Activated CD4-positive, alpha-beta T cell treated with anti-CD3 and anti-CD28 coated beads, Interleukin-2, amount 10 ng/mL, durations not matched to agents 24 days and 14 days (primary cell): ENCODE measurements at regions not wholly inside any gene's neighbourhood (a gene's known extent, or its start where the extent isn't known, plus 50 kb on each side); places are given as distances from the start of the nearest gene placed in this dataset.

Experiments
- DNase-seq: peaks from one replicate; pipeline ENCODE4 v3.0.0; 2022
- H3K27ac Mint-ChIP-seq: one replicate; pipeline ENCODE4 v1.8.0; 2022; ENCODE audit warnings: mild to moderate bottlenecking, mixed read lengths
- H3K27me3 Mint-ChIP-seq: one replicate; pipeline ENCODE4 v1.8.0; 2022; ENCODE audit warnings: mixed read lengths
- H3K36me3 Mint-ChIP-seq: one replicate; pipeline ENCODE4 v1.8.0; 2022; ENCODE audit warnings: low read depth, mild to moderate bottlenecking, mixed read lengths
- H3K4me1 Mint-ChIP-seq: one replicate; pipeline ENCODE4 v1.8.0; 2021; ENCODE audit warnings: mixed read lengths
- H3K4me3 Mint-ChIP-seq: one replicate; pipeline ENCODE4 v1.8.0; 2022; ENCODE audit warnings: mild to moderate bottlenecking, moderate library complexity, mixed read lengths
- H3K9me3 Mint-ChIP-seq: one replicate; pipeline ENCODE4 v1.8.0; 2021; ENCODE audit warnings: mixed read lengths
- intact Hi-C: fragments of 100-400 bp; cut with micrococcal nuclease; formaldehyde crosslinking; loops from one replicate; pipeline ENCODE4 v1.15.1; 2023

- Mint-ChIP-seq H3K27me3 (no peaks in the 10 kb centered on the region), H3K9me3 (peaks cover 4% of the 10 kb centered on the region), H3K36me3 (no peaks in the 10 kb centered on the region), H3K4me3 (no peak overlapping the region), H3K4me1 (peaks cover 11% of the 10 kb centered on the region), H3K27ac (no peak overlapping the region)
- intact Hi-C loops = no loop called here
- DNase-seq = no peak
Measured at GRCh38 chrX:13266641-13267345, 53.1 kb downstream of the ATXN3L start.

GRCh38 chrX:13265549-13266132 is 54.2 kb downstream of the ATXN3L start:
- DNase-seq = no peak
- Mint-ChIP-seq H3K4me3 (no peak overlapping the region), H3K36me3 (no peaks in the 10 kb centered on the region), H3K4me1 (peaks cover 11% of the 10 kb centered on the region), H3K27ac (no peak overlapping the region), H3K9me3 (peaks cover 4% of the 10 kb centered on the region), H3K27me3 (no peaks in the 10 kb centered on the region)
- intact Hi-C loops = no loop called here

GRCh38 chrX:13265111-13265510 is 54.7 kb downstream of the ATXN3L start:
- intact Hi-C loops = no loop called here
- H3K9me3 Mint-ChIP-seq = peaks cover 8% of the 10 kb centered on the region

DNA sequence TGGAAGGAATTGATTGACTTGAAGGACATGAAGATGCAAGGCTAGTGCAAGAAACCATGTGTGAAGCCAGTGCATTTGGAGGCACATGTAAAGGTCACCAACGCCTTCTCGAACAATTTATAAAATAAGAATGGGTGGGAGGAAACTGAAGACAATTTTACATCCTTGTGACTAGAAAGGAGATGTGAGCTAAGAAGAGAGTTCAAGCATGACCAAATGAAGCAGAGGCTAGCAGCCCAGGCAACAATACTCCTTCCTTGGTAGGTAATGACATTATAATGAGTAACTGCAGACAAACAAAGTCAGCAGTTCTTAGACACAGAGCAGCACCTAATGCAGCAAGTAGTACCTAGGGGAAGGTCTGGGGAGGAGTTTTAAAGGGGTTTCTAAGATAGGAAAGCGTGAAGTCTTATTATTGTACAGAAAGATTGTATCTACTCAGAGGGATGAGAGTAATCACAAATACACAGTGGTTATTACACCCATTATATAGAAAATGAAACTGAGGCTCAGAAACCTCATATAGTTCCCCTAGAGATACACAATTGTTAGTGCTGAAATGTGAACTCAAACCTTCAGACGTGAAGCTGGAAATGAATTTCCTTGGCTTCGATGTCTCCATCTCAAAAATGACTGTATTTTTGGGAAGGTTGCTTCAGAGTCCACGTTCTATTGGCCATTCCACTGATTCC is 56.1 kb downstream of the ATXN3L start:
- H3K4me3 Mint-ChIP-seq = no peak overlapping the region
- no peak for DNase-seq
- H3K9me3 Mint-ChIP-seq = peaks cover 8% of the 10 kb centered on the region
- H3K36me3 Mint-ChIP-seq = no peaks in the 10 kb centered on the region
- H3K27me3 Mint-ChIP-seq = no peaks in the 10 kb centered on the region
- intact Hi-C loops = no loop called here
- H3K4me1 Mint-ChIP-seq = peaks cover 11% of the 10 kb centered on the region
- H3K27ac Mint-ChIP-seq = peak overlapping the region; percentile 49

More at GRCh38 chrX:13265111-13265510, 54.7 kb downstream of the ATXN3L start:
- H3K36me3 Mint-ChIP-seq = no peaks in the 10 kb centered on the region
- no peak overlapping the region for H3K4me3 Mint-ChIP-seq
- H3K27ac Mint-ChIP-seq = no peak overlapping the region
- H3K27me3 Mint-ChIP-seq = no peaks in the 10 kb centered on the region
- H3K4me1 Mint-ChIP-seq = peaks cover 11% of the 10 kb centered on the region
- DNase-seq = no peak

DNA sequence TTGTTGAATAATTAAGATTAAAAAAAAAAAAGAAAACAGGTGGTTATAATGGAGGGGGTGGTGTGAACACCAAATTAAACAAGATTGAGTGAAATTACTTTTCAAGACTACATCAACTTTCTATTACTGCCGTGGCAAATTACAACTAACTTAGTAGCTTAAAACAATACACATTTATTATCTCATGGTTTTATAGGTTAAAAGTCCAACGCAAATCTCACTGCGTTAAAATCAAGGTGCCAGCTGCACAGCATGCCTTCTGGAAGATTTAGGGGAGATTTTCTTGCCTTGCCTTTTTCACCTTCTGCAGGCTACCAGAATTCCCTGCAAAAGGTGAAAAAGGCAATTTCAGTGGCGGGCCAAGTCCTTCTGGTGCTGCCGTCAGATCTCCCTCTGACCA is 58.5 kb downstream of the ATXN3L start:
- no peaks in the 10 kb centered on the region for H3K36me3 Mint-ChIP-seq
- intact Hi-C loops = no loop called here
- H3K27ac Mint-ChIP-seq = no peak overlapping the region
- DNase-seq = no peak
- H3K9me3 Mint-ChIP-seq = peaks cover 8% of the 10 kb centered on the region
- no peak overlapping the region for H3K4me3 Mint-ChIP-seq
- no peaks in the 10 kb centered on the region for H3K27me3 Mint-ChIP-seq
- peaks cover 22% of the 10 kb centered on the region for H3K4me1 Mint-ChIP-seq

DNA sequence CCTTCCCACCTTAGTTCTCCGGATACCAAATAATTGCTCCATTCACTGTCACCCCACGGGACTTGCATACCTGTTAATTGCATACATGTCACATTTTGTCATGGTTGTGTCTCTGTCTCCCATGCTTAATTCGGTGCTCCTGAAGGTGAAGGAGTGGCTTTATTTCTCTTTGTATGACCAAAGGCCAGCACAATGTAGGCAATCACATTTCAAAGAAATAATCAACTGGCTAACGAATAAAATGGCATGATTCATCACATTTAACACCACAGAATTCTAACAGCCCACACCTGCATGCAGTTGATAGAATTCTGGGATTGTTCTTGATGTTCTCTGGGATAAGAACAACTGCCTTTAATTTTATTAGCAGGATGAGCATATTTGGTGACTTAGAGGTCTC is 59.3 kb downstream of the ATXN3L start:
- intact Hi-C loops = no loop called here
- Mint-ChIP-seq H3K4me1 (peaks cover 27% of the 10 kb centered on the region), H3K27me3 (no peaks in the 10 kb centered on the region), H3K9me3 (peaks cover 8% of the 10 kb centered on the region), H3K36me3 (peaks cover 3% of the 10 kb centered on the region), H3K27ac (no peak overlapping the region), H3K4me3 (no peak overlapping the region)
- no peak for DNase-seq

DNA sequence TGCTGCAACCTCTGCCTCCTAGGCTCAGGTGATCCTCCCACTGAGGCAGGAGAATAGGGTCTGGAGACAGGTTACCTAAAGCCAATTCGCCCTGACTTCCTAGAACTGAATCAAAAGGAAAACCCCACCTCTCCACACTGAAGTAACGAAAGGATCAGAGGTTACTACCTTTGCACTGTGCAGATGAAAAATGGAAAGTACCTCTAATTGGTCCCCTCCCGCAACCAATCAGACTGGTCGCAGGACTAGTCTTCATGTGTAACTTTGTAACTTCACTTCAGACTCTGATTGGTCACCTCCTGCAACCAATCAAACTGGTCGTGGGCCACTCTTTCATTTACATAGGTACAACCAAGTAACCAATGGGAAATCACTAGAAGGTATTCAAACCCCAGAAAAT is 61.1 kb downstream of the ATXN3L start:
- intact Hi-C loops = loop anchor here (5.0 kb wide), 4 partner anchors 91 to 229 kb away; no protein-coding TSS in a partner anchor

GRCh38 chrX:13258052-13258444 is 61.8 kb downstream of the ATXN3L start:
- DNase-seq = no peak
- no peak overlapping the region for H3K27ac Mint-ChIP-seq
- no peak overlapping the region for H3K4me3 Mint-ChIP-seq
- H3K27me3 Mint-ChIP-seq = no peaks in the 10 kb centered on the region
- H3K36me3 Mint-ChIP-seq = peaks cover 8% of the 10 kb centered on the region
- intact Hi-C loops = loop anchor here (5.0 kb wide), 4 partner anchors 91 to 229 kb away; no protein-coding TSS in a partner anchor
- H3K9me3 Mint-ChIP-seq = peaks cover 7% of the 10 kb centered on the region
- H3K4me1 Mint-ChIP-seq = peaks cover 39% of the 10 kb centered on the region

More for the DNA sequence above, 61.1 kb downstream of the ATXN3L start:
- Mint-ChIP-seq H3K4me3 (no peak overlapping the region), H3K36me3 (peaks cover 3% of the 10 kb centered on the region), H3K9me3 (peaks cover 7% of the 10 kb centered on the region), H3K4me1 (peaks cover 38% of the 10 kb centered on the region), H3K27ac (no peak overlapping the region), H3K27me3 (no peaks in the 10 kb centered on the region)
- DNase-seq = no peak

DNA sequence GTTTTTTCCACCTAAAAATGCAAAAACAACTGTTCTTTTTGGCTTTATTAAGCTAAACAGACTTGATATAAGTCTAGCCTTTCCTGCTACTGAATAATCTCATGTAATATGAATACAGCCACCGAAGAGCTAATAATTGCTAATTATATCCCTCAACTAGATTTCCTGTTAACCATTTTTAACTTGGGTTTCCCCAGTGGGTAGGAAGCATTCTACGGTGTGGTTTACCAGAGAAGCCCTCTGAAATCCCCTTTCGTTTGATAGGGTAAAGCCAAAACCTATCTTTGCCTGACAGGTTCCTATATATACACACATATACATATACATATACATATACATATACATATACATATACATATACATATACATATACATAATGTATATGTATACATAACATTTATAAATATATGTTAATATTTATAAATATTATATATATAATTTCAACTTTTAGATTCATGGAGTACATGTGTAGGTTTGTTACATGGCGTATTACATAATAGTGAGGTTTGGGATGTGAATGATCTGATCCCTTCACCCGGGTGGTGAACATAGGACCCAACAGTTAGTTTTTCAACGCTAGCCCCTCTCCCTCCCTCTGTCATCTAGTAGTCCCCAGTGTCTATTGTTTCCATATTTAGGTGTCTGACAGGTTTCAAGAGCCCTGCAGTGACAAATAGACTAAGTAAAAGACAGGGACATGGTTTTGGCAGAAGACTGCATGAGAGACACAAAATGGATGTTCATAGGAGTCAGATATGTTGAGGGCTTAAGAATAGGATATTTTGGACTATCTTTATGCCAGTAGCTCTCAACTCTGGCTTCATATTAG is 62.4 kb downstream of the ATXN3L start:
- H3K4me1 Mint-ChIP-seq = peaks cover 39% of the 10 kb centered on the region
- peaks cover 8% of the 10 kb centered on the region for H3K36me3 Mint-ChIP-seq
- H3K9me3 Mint-ChIP-seq = peaks cover 7% of the 10 kb centered on the region
- H3K27ac Mint-ChIP-seq = peak overlapping the region; percentile 53
- peak overlapping the region; percentile 40 for H3K4me3 Mint-ChIP-seq
- intact Hi-C loops = loop anchor here (1.0 to 5.0 kb wide), 5 partner anchors 90 to 310 kb away; no protein-coding TSS in a partner anchor
- peak; percentile 60 for DNase-seq
- H3K27me3 Mint-ChIP-seq = no peaks in the 10 kb centered on the region

DNA sequence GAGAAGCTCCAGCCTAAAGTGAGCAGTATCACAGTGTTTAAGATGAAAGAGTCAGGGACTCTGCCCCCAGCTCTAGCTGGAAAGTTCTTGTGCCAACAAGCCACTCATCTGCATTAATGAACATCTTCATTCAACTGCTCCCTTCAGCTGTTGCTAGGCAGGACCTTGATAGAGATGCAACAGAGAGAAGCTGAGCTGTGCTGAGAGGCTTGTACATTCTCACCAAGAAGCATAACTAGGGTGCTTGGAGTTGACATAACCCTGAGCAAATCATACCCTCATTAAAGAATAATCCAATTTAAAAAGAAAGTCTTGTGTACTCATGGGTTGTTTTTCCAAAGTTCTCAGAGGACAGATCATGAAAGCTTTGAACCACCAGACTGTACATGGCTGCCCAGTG is 63.2 kb downstream of the ATXN3L start:
- Mint-ChIP-seq H3K27ac (no peak overlapping the region), H3K9me3 (peaks cover 7% of the 10 kb centered on the region)

DNA sequence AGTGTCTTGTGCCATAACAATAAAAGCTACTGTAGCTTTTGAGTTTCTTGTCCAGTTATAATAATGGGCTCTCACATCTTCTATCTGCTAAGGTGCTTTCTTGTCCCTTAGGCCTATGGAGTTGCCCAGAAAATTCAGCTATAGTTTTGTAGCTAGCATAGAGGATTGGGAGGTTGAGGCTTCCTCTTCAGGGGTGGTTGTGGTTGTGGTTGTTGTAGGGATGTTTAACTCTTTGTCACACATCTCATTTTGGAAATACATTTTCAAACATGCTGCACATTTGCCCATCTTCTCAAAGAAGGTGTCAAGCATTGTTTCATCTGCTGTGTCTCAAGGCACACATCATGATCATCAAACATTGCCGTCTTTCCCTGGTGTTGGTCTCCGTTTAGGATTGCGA is 65.0 kb downstream of the ATXN3L start:
- intact Hi-C loops = loop anchor here (5.0 kb wide), 4 partner anchors 88 to 232 kb away; no protein-coding TSS in a partner anchor
- Mint-ChIP-seq H3K36me3 (peaks cover 10% of the 10 kb centered on the region), H3K9me3 (peaks cover 3% of the 10 kb centered on the region), H3K27me3 (no peaks in the 10 kb centered on the region), H3K27ac (peak overlapping the region; percentile 51), H3K4me1 (peaks cover 49% of the 10 kb centered on the region), H3K4me3 (no peak overlapping the region)
- peak; percentile 58 for DNase-seq

More for the DNA sequence above, 63.2 kb downstream of the ATXN3L start:
- no peak for DNase-seq
- no peak overlapping the region for H3K4me3 Mint-ChIP-seq
- H3K4me1 Mint-ChIP-seq = peaks cover 43% of the 10 kb centered on the region
- intact Hi-C loops = loop anchor here (1.0 to 5.0 kb wide), 5 partner anchors 89 to 309 kb away; no protein-coding TSS in a partner anchor
- peaks cover 10% of the 10 kb centered on the region for H3K36me3 Mint-ChIP-seq
- no peaks in the 10 kb centered on the region for H3K27me3 Mint-ChIP-seq

DNA sequence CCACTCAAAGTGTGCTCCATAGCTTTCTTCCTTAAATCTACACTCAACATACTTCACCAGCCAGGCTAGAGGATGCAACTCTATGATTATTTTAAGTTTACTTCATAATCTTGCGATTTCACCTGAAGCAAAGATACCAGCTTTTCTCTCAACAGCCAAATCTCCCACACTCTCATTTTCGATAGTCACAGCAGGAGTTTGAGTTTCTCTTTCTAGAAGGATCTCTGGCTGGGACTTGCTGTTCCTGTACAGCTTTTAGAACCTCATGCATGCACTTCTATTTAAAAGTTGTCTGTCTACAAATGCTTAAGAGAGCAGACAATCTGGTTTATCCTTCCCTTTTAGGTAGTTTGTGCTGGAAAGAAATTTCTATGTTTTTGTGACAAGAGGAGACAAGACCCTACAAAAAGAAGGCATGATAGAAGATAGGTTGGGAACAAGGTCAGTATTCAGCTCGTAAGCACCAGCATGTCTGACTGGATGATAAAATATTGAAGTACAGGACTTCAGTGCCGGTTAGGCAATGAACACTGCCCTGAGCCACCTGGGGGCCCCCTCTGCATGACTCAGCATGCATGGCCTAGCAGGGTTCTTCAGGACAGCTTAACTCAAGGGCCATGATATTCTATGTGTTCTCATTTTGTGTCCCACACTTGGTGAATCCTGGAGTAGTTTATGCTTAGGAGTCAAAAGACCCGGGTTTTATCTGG is 65.6 kb downstream of the ATXN3L start:
- H3K27me3 Mint-ChIP-seq = no peaks in the 10 kb centered on the region
- peaks cover 3% of the 10 kb centered on the region for H3K9me3 Mint-ChIP-seq
- peaks cover 10% of the 10 kb centered on the region for H3K36me3 Mint-ChIP-seq
- no peak for DNase-seq
- peaks cover 53% of the 10 kb centered on the region for H3K4me1 Mint-ChIP-seq
- intact Hi-C loops = no loop called here
- H3K27ac Mint-ChIP-seq = peak overlapping the region; percentile 70
- no peak overlapping the region for H3K4me3 Mint-ChIP-seq

DNA sequence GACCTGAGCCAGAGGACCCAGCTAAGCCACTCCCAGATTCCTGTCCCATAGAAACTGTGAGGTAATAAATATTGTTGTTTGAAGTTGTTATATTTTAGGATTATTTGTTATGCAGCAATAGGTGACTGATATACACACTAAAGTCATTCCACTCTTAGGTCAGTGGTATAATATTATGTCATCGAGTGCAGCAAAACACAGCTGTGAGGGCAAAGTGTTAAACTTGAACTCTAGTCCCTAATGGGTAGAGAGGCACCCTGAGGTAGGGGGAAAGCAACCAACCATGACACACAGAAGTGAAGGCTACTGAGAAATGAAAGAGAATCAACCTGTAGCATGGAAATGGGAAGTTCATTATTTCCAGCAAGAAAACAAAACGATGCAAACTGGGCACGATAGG is 66.6 kb downstream of the ATXN3L start:
- peaks cover 3% of the 10 kb centered on the region for H3K9me3 Mint-ChIP-seq
- peaks cover 53% of the 10 kb centered on the region for H3K4me1 Mint-ChIP-seq
- H3K36me3 Mint-ChIP-seq = peaks cover 10% of the 10 kb centered on the region
- no peak for DNase-seq
- H3K27me3 Mint-ChIP-seq = no peaks in the 10 kb centered on the region
- no peak overlapping the region for H3K4me3 Mint-ChIP-seq
- intact Hi-C loops = no loop called here
- no peak overlapping the region for H3K27ac Mint-ChIP-seq
